GM19351 (cell line): ENCODE measurements at regions not wholly inside any gene's neighbourhood (a gene's known extent, or its start where the extent isn't known, plus 50 kb on each side); places are given as distances from the start of the nearest gene placed in this dataset.
A peak's percentile ranks its signal among the peaks of the same experiment; 100 is the strongest.

ENCODE experiments used
- ATAC-seq: cut with Tn5 transposase; IDR thresholded peaks from one replicate; pipeline ENCODE4 v1.9.1; 2021; ENCODE audit warnings: mild to moderate bottlenecking, moderate library complexity; ENCODE audit not compliant: unreplicated experiment

- ATAC-seq, result no peak
These were observed 240.8 kb downstream of the NHLRC3 start for GRCh38 chr13:39279077-39279476.

DNA sequence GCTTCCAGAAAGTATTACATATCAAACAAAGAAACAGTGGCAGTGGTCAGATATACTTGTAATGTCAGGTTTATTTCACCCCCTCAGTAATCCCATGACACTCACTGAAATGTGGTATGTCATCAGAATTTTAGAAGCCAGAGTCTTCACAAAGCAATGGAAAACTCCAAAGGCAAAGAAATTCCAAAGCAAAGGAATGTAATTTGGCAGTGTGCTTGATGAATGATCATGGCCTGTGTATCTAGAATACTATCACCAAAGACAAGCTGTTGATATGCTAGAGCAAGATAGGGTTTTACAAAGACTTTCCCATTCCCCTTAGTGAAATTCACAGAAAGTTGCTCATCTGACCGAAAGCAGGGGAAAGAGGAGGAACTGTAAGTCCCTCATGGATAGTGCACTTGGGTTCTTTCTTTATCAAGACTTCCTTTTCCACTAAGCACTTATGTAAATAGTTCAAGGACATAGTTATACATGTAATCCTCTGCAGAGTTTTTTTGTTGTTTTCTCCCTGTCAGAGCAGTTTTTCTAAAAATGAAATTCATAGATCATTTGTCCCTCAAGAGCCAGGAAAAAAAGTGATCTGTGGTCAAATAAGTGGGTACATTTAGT, 243.4 kb downstream of the NHLRC3 start:
- no peak for ATAC-seq

- peak; percentile 99 for ATAC-seq
These were observed 244.2 kb downstream of the NHLRC3 start for GRCh38 chr13:39282400-39282972.

- no peak for ATAC-seq
These were observed 244.8 kb downstream of the NHLRC3 start for GRCh38 chr13:39283072-39283471.

DNA sequence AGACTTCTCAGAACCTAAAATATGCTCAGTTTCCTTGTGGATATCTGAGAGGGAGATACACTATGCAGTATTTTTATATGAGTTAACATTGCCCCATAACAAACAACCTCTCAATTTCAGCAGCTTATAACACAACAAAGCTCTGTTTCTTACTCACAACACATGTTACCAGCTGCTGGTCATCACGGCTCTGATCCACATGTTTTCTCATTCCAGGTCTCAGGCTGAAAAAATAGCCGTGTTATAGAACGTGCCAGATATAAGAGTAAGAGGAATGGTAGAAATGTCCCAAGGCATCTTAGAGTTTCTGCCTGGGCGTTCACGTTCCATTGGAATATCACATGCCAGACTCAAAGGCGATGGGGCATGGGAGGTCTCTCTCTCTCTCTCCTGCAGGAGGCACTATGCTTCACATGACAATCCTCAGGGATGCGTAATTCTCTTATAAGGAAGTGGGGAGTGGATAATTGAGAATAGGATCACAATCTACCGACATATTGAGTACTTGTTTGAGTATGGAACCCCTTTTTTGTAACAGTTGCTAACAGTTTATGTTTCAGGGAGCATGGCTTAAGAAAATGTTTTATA, 246.6 kb downstream of the NHLRC3 start:
- no peak for ATAC-seq
